Neural progenitor cell (in vitro differentiated cells): ENCODE measurements at regions not wholly inside any gene's neighbourhood (a gene's known extent, or its start where the extent isn't known, plus 50 kb on each side); places are given as distances from the start of the nearest gene placed in this dataset.
A peak's percentile ranks its signal among the peaks of the same experiment; 100 is the strongest.

Experiments
- DNase-seq: peaks from one replicate; pipeline ENCODE4 v3.0.0-alpha.2; 2016; ENCODE audit warnings: low spot score
- H2AFZ ChIP-seq: fragments of 200-600 bp; sonication (generic); replicated peaks from 2 replicates; pipeline ENCODE4 v1.6.1; 2016; ENCODE audit warnings: antibody characterized with exemption
- H3F3A ChIP-seq: fragments of 200-600 bp; sonication (generic); 2 replicates; pipeline ENCODE4 v1.6.1; 2016; ENCODE audit warnings: antibody characterized with exemption, low read depth
- H3K27ac ChIP-seq: fragments of 200-600 bp; sonication (generic); 2 replicates; pipeline ENCODE4 v1.5.1; 2016; ENCODE audit warnings: mild to moderate bottlenecking
- H3K27me3 ChIP-seq: fragments of 200-600 bp; sonication (generic); 2 replicates; pipeline ENCODE4 v1.6.1; 2016; ENCODE audit warnings: mild to moderate bottlenecking, moderate library complexity
- H3K36me3 ChIP-seq: fragments of 200-600 bp; sonication (generic); 2 replicates; pipeline ENCODE4 v1.5.1; 2016
- H3K4me1 ChIP-seq: fragments of 200-600 bp; sonication (generic); 2 replicates; pipeline ENCODE4 v1.6.1; 2016; ENCODE audit warnings: mixed run types
- H3K4me2 ChIP-seq: fragments of 200-600 bp; sonication (generic); 2 replicates; pipeline ENCODE4 v1.6.1; 2016
- H3K4me3 ChIP-seq: fragments of 200-600 bp; sonication (generic); 2 replicates; pipeline ENCODE4 v1.5.1; 2016
- H3K79me2 ChIP-seq: fragments of 200-600 bp; sonication (generic); 2 replicates; pipeline ENCODE4 v1.6.1; 2016; ENCODE audit warnings: low read depth
- H3K9ac ChIP-seq: fragments of 200-600 bp; sonication (generic); 2 replicates; pipeline ENCODE4 v1.6.1; 2016
- H3K9me3 ChIP-seq: fragments of 200-600 bp; sonication (generic); 2 replicates; pipeline ENCODE4 v1.5.1; 2016; ENCODE audit warnings: low read depth
- H4K20me1 ChIP-seq: fragments of 200-600 bp; sonication (generic); 2 replicates; pipeline ENCODE4 v1.6.1; 2016; ENCODE audit warnings: low read depth
- H3K27ac Mint-ChIP-seq: 3 replicates; pipeline ENCODE4 v1.8.0; 2021; ENCODE audit warnings: mixed read lengths
- H3K27me3 Mint-ChIP-seq: 2 replicates; pipeline ENCODE4 v1.8.0; 2022; ENCODE audit warnings: low read depth, mild to moderate bottlenecking, inconsistent platforms, moderate library complexity, mixed read lengths; ENCODE audit not compliant: insufficient read depth
- H3K36me3 Mint-ChIP-seq: 3 replicates; pipeline ENCODE4 v1.8.0; 2021; ENCODE audit warnings: mixed read lengths
- H3K4me1 Mint-ChIP-seq: 3 replicates; pipeline ENCODE4 v1.8.0; 2021; ENCODE audit warnings: mixed read lengths
- H3K4me3 Mint-ChIP-seq: 3 replicates; pipeline ENCODE4 v1.8.0; 2021; ENCODE audit warnings: mild to moderate bottlenecking, moderate library complexity, mixed read lengths
- H3K9me3 Mint-ChIP-seq: 3 replicates; pipeline ENCODE4 v1.8.0; 2020; ENCODE audit warnings: mixed read lengths
- CTCF ChIP-seq: fragments of 200-600 bp; sonication (generic); IDR thresholded peaks from 2 replicates; pipeline ENCODE4 v1.5.1; 2017; ENCODE audit warnings: antibody characterized with exemption, mild to moderate bottlenecking
- EZH2 ChIP-seq: fragments of 200-600 bp; sonication (generic); IDR thresholded peaks from 2 replicates; pipeline ENCODE4 v1.6.1; 2017; ENCODE audit warnings: antibody characterized with exemption, mild to moderate bottlenecking, moderate library complexity
- EZH2phosphoT487 ChIP-seq: fragments of 200-600 bp; sonication (generic); IDR thresholded peaks from 2 replicates; pipeline ENCODE4 v1.6.1; 2017; ENCODE audit warnings: antibody characterized with exemption

GRCh38 chr2:146602383-146602782 is 1242.4 kb upstream of the ACVR2A start:
- Histone ChIP-seq H3K27ac (no peak overlapping the region), H3K79me2 (no peaks in the 10 kb centered on the region), H3K27me3 (no peaks in the 10 kb centered on the region), H3F3A (no peaks in the 10 kb centered on the region), H3K9ac (no peak overlapping the region), H3K9me3 (no peaks in the 10 kb centered on the region), H2AFZ (no peak overlapping the region), H3K4me1 (no peaks in the 10 kb centered on the region), H4K20me1 (no peaks in the 10 kb centered on the region), H3K36me3 (no peaks in the 10 kb centered on the region), H3K4me2 (no peak overlapping the region), H3K4me3 (no peak overlapping the region)
- H3K27ac Mint-ChIP-seq: no peak overlapping the region
- no peaks in the 10 kb centered on the region for H3K27me3 Mint-ChIP-seq
- no peaks in the 10 kb centered on the region for H3K4me1 Mint-ChIP-seq
- no peaks in the 10 kb centered on the region for H3K9me3 Mint-ChIP-seq
- no peak for DNase-seq
- H3K36me3 Mint-ChIP-seq: no peaks in the 10 kb centered on the region
- no peak overlapping the region for H3K4me3 Mint-ChIP-seq
- TF ChIP-seq CTCF: no peak
- no peak for TF ChIP-seq EZH2
- TF ChIP-seq EZH2phosphoT487: no peak

GRCh38 chr2:146598791-146599190 is 1246.0 kb upstream of the ACVR2A start:
- Mint-ChIP-seq H3K27ac (no peak overlapping the region), H3K4me1 (no peaks in the 10 kb centered on the region), H3K36me3 (no peaks in the 10 kb centered on the region), H3K27me3 (no peaks in the 10 kb centered on the region), H3K4me3 (no peak overlapping the region), H3K9me3 (no peaks in the 10 kb centered on the region)
- H3K36me3 ChIP-seq: no peaks in the 10 kb centered on the region
- H3K9me3 ChIP-seq: no peaks in the 10 kb centered on the region
- no peaks in the 10 kb centered on the region for H3F3A ChIP-seq
- TF ChIP-seq EZH2phosphoT487 (no peak), EZH2 (no peak), CTCF (no peak)
- H3K9ac ChIP-seq: no peak overlapping the region
- no peak overlapping the region for H3K4me2 ChIP-seq
- no peak overlapping the region for H2AFZ ChIP-seq
- H4K20me1 ChIP-seq: no peaks in the 10 kb centered on the region
- no peak overlapping the region for H3K4me3 ChIP-seq
- no peaks in the 10 kb centered on the region for H3K4me1 ChIP-seq
- no peak overlapping the region for H3K27ac ChIP-seq
- DNase-seq: no peak
- H3K27me3 ChIP-seq: no peaks in the 10 kb centered on the region
- no peaks in the 10 kb centered on the region for H3K79me2 ChIP-seq

- no peaks in the 10 kb centered on the region for H3K36me3 ChIP-seq
- no peak overlapping the region for H3K4me3 ChIP-seq
- no peaks in the 10 kb centered on the region for H3K27me3 ChIP-seq
- no peak overlapping the region for H3K4me2 ChIP-seq
- H3K9me3 ChIP-seq: no peaks in the 10 kb centered on the region
- no peaks in the 10 kb centered on the region for H3K4me1 ChIP-seq
- no peak overlapping the region for H3K27ac ChIP-seq
- no peaks in the 10 kb centered on the region for H3F3A ChIP-seq
- Mint-ChIP-seq H3K4me3 (no peak overlapping the region), H3K4me1 (no peaks in the 10 kb centered on the region), H3K27me3 (no peaks in the 10 kb centered on the region), H3K36me3 (no peaks in the 10 kb centered on the region), H3K9me3 (no peaks in the 10 kb centered on the region), H3K27ac (no peak overlapping the region)
- H4K20me1 ChIP-seq: no peaks in the 10 kb centered on the region
- no peaks in the 10 kb centered on the region for H3K79me2 ChIP-seq
- no peak overlapping the region for H3K9ac ChIP-seq
- no peak overlapping the region for H2AFZ ChIP-seq
- no peak for DNase-seq
- TF ChIP-seq CTCF: no peak
- TF ChIP-seq EZH2: no peak
- no peak for TF ChIP-seq EZH2phosphoT487
Measured at GRCh38 chr2:146597291-146597690, 1247.5 kb upstream of the ACVR2A start.

GRCh38 chr2:146591908-146592307 is 1252.9 kb upstream of the ACVR2A start:
- no peaks in the 10 kb centered on the region for H3K27me3 Mint-ChIP-seq
- Histone ChIP-seq H3K36me3 (no peaks in the 10 kb centered on the region), H3K9me3 (no peaks in the 10 kb centered on the region), H3K9ac (no peak overlapping the region), H3K79me2 (no peaks in the 10 kb centered on the region), H3F3A (no peaks in the 10 kb centered on the region), H2AFZ (peak overlapping the region; percentile 63), H3K4me3 (no peak overlapping the region), H3K4me1 (no peaks in the 10 kb centered on the region), H3K27ac (no peak overlapping the region), H3K4me2 (no peak overlapping the region), H4K20me1 (no peaks in the 10 kb centered on the region), H3K27me3 (no peaks in the 10 kb centered on the region)
- H3K36me3 Mint-ChIP-seq: no peaks in the 10 kb centered on the region
- no peak overlapping the region for H3K27ac Mint-ChIP-seq
- DNase-seq: no peak
- no peaks in the 10 kb centered on the region for H3K9me3 Mint-ChIP-seq
- TF ChIP-seq EZH2 (no peak), EZH2phosphoT487 (no peak), CTCF (no peak)
- no peaks in the 10 kb centered on the region for H3K4me1 Mint-ChIP-seq
- H3K4me3 Mint-ChIP-seq: no peak overlapping the region
